ENCODE measurements at regions not wholly inside any gene's neighbourhood (a gene's known extent, or its start where the extent isn't known, plus 50 kb on each side); places are given as distances from the start of the nearest gene placed in this dataset.
"Not testable (repeated sequence)": the region's sequence is repeated elsewhere in the genome, so short reads cannot be mapped to it uniquely, and the experiment has no call there.

DNA sequence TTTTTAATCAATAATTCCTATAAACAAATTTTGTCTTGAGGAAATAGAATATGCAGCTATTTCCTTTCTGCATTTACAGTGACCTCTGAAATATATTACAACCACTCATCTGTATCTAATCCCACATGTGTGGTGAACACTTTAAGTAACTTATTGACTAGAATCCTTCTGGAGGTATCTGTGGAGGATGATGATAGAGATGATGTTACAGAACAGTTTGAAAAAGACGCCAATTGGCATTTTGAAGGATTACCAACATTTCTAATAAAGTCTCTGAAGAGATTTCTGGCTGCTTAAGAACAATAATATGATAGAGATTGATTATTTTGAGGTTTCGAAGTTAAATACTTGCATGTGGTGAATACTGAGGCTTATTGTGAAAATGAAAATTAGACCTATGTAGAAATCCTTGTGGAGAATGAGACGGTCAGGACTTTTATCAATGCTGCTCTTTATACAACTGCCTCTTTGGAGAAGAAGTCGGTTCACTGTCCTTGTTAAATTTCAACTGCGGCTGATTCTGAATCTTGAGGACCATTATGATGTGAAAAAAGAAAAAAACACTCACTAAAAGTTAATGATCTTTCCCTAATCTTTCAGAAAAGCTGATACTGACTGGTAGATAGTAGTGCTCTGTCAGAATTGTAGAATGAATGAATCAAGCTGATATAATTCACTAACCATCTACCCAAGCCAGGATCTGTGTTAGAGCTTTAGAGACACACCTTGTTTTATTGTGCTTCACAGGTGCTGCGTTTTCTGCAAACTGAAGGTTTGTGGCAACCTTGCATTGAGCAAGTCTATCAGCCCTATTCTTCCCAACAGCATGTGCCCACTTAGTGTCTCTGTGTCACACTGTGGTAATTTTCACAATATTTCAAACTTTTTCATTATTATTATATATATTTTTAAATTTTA, 204.7 kb downstream of the SPRY1 start:
- no peak for DNase-seq (ENCODE audit: low spot score)

DNA sequence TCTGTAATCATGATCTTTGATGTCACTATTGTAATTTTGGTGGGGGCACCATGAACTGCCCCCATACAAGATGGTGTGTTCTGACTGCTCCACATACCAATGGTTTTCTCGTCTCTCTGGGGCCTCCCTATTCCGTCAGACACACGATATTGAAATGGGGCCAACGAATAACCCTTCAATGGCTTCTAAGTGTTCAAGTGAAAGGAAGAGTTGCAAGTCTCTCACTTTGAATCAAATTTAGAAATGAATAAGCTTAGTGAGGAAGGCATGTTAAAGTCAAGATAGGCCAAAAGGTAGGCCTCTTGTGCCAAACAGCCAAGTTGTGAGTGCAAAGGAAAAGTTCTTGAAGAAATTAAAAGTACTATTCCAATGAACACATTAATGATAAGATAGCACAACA, 205.4 kb downstream of the SPRY1 start:
- no peak for DNase-seq (ENCODE audit: low spot score)

DNA sequence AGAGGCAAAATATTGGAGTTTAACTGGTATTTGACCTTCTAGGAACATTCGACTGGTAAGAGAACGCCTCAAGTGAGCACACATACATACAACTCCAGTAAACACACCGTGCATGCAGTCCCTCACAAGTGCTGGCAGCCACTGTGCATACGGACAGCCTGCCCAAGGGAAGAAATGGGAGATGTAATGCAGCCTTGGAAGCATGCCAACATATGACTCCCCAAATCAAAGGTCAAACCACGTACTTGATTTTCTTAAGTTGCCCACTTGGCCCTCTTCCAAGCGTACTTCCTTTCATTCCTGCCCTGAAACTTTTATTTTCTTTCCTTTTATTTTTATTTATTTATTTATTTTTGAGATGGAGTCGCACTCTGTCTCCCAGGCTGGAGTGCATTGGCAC, 206.6 kb downstream of the SPRY1 start:
- DNase-seq (ENCODE audit: low spot score) = no peak

DNA sequence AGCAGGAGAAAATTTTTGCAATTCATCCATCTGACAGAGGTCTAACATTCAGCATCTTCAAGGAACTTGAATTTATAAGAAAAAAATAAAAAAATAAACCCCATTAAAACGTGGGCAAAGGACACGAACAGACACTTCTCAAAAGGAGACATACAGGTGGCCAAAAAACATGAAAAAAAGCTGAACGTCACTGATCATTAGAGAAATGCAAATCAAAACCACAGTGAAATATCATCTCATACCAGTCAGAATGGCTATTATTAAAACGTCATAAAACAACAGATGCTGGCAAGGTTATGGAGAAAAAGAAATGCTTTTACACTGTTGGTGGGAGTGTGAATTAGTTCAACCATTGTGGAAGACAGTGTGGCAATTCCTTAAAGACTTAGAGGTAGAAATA, 209.2 kb downstream of the SPRY1 start:
- DNase-seq (ENCODE audit: low spot score) = not testable (repeated sequence)

DNA sequence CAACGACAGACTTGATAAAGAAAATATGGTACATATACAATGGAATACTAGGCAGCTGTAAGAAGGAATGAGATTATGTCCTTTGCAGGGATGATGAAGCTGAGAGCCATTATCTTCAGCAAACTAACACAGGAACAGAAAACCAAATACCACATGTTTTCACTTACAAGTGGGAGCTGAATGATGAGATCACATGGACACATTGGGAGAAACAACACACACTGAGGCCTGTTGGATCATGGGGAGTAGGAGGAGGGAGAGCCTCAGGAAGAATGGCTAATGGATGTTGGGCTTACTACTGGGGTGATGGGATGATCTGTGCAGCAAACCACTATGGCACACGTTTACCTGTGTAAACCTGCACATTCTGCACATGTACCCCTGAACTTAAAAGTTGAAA, 209.7 kb downstream of the SPRY1 start:
- no peak for DNase-seq (ENCODE audit: low spot score)

DNA sequence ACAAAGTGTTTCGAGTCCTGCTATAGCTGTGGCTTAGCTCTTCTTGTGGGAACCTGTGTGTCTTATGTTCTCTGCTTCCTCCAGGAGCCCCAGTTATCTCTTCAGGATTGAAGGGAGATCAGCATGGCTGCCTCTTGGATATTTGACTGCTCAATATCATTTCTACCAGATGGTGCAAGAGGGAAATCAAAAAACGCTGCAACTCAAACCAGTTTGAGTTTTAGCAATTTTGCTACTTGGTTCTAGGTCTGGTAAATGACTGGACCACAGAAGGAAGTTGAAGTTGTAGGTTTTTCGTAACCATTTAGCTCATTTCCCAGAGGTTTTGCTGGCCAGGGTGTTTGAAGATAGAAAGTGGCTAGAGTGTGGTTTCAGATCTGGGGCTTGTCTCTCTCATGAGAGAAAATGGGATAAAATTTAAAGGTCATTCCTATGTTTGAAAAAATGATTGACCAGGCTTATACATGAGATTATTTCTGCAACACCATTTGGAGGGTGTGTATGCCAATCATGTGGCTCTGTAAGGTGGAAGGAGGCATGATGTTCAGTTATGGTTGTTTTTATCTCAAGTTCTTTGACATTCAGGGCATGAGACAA, 210.4 kb downstream of the SPRY1 start:
- DNase-seq (ENCODE audit: low spot score) = no peak

DNA sequence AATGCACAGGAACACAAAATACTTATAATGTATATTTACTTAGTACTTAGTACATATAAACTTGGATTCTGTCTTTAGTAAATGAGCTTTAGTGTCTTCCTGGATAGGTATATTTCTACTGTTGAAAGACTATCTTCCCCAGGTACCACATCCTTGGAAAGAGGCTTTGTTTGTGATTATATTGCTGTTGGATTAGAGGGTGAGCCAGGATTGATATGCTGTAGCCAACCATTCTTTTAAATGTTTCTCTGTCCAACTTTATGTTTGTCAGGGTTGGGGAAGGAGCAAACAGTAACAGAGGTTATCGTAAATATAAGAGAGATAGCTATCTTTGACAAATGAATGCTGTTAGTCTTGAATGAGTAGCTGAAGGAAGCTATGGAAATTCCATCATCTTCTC, 213.2 kb downstream of the SPRY1 start:
- no peak for DNase-seq (ENCODE audit: low spot score)

DNA sequence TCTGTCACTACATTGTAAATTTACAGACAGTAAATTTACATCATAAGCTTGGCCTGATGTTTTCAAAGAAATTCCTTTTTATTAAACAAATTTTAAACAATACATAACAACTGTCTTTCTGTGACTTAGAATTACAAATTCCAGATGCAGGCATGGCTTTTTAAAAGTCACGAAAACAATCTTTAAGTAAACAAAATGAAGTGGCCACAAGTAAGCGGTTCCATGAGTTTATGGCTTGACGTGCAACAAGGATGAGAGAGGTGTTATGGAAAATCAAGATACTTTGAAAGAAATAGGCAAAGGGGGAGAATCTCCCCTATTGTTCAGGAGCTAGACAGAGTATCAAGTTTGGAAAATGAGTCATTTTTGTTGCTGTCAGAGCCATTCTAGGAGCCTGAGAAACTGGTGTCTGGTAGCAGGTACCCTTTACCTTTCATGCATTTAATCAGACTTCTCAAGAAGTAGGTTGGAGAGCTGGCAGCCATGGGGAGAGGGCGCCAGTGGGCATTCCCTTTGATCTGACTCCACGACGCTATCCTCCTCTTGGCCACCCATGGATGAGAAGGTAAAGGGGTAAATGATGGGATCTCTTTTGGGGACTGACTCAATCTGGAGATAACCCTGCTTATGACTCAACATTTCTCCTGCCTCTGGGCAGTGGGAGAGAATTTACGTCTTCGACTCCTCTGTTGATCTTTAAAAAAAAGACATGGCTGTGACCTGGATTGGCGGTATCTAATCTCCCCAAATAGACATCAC, 217.2 kb downstream of the SPRY1 start:
- DNase-seq (ENCODE audit: low spot score) = no peak

DNA sequence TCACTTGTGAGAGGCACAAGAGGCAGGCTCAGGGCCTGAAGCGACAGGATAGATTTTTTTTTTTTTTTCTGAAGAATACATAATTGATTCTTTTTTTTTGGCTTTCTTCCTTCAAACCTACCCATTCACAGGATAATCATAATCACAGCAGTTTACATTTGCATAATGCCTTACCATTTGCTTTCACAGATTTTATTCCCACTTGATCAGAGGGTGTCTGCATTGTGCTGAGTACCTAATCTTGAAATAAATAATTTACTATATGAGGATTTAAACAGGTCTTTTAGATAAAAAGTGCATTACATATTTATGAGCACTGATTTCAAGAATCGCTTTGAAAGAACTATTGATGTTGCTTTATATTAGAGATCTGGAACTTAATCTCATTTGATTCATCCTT, 219.3 kb downstream of the SPRY1 start:
- no peak for DNase-seq (ENCODE audit: low spot score)

DNA sequence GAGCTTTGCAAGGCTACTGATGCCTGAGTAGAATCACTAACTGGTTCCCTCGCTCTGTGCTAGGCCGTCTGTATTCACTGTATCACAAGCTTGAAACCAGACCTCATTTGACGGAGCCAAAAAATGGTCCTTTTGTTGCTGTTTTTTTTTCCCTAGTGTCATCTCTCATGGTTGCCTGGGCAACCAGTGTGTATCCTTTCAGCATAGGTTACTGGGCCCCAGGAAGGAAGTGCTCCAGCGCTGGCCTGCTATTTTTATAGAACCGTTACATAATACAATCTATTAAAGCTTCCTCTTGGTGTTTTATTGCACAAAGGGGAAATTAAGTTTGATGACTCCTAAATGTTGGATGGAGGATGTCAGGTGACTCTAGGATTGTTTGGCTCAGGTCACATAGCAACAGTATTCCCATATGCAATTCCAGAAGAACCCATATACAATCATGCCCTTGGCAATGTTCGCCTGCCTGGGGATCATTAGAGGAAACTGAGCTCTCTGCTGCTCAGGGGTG, 220.4 kb downstream of the SPRY1 start:
- no peak for DNase-seq (ENCODE audit: low spot score)

DNA sequence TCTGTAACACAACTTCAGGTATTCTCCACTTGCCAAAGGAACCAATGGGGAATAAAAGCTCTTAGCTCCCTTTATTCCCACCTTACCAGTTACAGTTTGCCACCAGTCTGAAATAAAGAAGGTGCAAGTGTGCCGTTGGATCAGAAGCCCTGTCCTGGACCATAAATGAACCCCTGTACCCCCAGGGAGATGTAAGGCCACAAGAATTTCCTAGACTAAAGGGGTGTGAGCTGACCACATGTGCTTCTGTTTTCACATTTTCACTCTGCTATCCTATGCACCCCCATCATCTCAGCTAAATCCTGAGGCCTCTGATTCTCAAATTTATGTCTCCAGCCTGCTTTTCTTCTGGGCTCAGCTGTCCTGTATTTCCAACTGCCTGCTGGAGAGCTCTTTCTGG, 221.2 kb downstream of the SPRY1 start:
- DNase-seq (ENCODE audit: low spot score) = no peak

DNA sequence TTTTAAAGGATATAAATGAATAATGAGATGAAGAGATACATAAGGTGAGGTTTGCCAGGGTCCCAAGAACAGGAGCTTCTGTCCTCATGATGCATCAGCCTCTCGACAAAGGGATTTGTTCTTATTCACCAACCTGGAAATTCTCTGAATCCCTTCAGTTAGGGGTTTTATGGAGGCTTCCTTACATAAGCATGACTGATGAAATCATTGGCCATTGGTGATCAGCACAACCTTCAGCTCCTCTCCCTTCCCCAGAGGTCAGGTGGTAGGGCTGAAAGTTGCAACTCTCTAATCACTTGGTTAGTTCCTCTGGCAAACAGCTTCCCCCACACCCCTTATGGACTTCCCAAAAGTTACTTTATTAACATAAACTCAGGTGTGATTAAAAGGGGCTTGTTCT, 222.0 kb downstream of the SPRY1 start:
- DNase-seq (ENCODE audit: low spot score) = no peak

DNA sequence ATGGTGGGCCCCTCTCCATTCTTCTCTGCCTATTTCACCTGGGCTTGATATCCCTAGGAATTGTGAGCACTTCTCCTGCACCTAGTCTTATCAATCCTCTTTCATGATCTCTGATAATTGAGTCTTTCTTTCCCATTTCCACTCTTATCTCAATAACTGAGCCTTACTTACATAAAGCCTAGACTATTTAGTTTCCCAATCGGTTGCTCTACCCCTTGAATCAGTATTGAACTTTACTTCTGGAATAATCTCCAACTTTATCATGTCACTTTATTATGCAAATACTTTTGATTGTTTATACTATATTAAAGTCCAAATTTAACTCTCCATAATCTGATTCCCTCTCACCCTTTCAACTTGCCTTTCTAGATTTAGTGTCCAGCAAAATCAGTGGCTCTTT, 222.7 kb downstream of the SPRY1 start:
- DNase-seq (ENCODE audit: low spot score) = no peak

DNA sequence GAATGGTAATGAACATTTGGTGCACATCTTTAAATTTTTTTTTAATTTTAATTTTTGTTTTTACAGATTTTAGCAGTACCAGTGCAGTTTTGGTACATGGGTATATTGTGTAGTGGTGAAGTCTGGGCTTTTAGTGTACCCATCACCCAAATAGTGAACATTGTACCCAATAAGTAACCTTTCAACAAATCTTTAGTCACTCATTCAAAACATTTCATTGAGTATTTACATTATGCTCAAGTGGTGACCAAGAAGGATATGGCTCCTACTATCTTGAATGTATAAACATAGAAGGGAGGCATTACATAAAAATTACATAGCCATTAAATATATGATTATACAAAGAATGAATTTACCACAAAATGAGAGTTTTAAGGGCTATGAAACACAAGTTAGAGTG, 223.3 kb downstream of the SPRY1 start:
- no peak for DNase-seq (ENCODE audit: low spot score)

DNA sequence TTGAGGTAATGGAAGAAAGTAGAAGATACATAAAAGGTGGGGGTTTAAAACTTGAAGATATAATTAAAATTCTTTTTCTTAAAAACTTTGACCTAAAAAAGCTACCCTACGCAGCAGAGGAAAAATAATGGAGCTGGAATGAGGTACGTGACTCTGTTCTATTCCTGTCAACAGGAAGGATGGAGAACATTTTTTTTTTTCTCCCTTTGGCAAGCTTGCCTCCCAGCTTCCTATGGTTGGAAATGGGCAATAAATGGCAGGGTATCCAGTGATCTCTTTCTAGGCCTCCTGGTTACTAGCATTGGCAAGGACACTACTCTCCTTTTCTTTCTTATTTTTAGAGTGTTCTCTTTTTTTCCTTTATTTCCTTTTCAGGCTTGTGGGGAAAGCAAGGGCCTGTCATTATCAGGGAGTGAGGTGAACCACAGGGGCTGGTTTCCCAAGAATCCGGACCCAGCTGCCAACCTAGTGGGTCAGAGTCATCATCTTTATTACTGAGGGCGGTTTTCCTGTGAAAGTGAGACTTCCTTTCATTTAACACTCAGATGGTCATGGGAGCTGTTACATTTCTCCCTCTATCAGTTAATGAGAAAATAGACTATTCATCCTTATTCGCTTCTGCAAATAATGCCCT, 224.6 kb downstream of the SPRY1 start:
- DNase-seq (ENCODE audit: low spot score) = no peak

DNA sequence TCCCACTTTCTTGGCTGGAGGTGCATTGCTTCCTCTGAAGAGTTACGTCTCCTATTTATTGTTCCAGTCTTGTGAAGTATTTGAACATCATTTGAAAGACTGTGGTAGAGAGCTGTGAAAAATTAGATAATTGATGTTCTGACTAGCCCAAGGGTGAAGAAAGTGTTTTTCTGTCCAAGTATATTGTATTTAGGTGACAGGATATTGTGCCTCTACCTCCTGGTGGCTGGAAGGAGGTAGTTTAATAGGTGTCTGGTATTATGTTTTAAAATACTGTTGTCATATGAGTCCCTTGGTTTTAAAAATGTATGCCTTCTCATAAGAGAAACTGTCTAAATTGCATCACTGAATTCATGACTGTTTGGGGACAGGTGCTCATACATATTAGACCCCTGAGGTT, 226.0 kb downstream of the SPRY1 start:
- no peak for DNase-seq (ENCODE audit: low spot score)

DNA sequence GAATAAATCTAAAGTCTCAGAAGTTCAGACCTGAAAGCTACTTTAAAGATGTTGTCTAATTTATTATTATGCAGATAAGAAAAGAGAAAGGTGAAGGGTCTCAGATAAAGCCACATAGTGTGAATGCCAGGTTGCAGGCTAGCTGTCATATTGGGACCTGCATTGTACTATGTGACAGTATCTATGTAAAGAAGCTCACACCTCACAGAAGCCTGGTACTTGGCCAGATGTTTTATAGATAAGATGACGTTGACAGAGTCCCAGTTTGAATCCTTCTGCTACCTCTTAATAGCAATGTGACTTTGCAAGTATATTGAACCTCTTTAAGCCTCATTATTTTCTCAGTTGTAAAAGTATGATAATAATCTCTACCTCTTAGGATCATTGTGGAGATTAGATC, 227.0 kb downstream of the SPRY1 start:
- no peak for DNase-seq (ENCODE audit: low spot score)

DNA sequence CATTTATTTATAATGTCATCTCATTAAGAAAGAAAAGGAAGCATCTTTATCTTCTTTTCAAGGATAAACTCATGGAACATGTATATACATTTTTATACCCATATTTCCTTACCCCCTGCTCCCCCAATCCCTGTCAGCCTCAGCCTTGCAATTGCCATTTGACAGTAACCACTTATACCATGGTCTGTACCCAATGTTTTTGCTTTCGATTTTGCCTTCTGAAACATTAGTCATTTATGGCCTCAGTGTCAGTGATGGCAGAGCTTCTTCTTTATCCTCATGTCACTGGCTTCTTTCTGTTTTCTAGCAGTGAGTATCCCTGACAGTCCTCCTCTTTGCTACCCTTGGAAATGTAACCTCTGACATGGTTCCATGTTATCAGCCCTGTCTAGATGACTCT, 228.4 kb downstream of the SPRY1 start:
- no peak for DNase-seq (ENCODE audit: low spot score)

DNA sequence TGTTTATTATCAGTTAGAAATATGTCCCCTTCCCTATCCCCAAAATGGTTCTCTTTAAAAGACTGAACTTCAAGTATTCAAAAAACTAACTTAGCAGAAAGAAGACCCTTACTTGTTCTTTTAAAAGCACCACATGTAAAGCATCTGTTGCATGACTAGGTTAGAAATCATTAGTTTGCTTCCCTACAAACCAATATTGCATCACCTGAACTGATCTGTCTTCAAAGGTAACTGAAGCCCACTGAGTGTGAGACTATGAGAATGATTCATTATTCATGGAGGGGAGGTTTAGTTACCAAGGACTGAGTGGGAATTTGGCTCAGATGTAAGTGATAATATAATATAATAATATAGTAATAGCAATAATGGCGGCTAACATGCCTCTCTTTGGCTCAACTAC, 231.7 kb downstream of the SPRY1 start:
- no peak for DNase-seq (ENCODE audit: low spot score)

DNA sequence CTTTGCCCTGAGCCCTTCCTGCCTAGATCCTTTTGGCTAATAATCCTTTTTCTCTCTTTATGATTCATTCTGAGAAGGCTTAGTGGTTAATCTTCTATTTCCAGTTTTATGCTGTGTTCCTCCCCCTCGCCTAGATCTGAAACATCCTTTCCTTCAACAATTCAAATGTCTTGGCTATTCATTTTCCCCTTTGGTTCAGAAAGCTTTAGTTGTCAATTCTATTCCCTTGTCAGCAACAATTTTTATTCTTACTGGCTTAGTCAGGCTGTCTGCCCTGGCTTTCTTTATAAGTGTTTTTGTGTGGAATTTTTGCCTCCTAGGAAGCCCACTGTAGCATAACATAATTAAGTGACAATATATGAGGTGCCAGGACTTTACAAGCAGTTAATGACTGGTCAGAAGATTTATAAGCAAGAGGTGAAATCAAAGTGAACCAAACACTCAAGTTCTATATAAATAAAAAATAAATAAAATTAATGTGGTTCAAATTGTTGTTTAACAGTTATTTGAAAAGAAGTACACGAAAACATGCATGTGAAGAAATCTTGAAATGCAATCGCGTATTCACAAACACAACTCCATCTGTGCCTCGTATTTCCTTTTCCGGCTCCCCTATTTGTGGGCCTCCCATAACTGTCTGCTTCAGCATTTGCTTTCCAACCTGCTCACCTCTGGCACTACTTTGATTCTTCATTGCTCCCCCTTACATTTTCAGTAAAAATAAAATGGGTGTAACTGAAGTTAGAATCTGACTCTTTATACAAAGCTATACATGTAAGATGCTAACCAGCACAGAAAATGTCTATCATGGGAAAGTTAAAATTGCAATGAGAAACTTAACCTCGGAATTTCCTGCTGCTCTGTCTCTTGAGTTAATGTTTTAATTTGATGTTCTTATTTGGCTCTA, 235.4 kb downstream of the SPRY1 start:
- DNase-seq (ENCODE audit: low spot score) = no peak

DNA sequence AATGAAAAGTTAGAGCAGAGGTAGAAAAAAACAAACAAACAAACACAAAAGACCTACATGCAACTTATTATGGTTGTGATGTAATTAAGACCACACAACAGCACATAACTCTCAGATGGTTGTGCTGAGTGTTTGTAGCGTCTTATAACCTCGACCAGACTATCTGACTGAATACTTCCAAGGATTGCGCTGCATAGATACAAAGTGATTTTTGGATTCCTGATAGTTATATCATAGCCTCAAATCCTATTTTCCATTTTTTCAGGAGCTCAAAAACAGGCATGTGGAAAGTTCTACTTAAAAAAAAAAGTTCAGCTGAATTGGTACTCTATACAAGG, 236.1 kb downstream of the SPRY1 start:
- no peak for DNase-seq (ENCODE audit: low spot score)
